Trophoblast cell (in vitro differentiated cells and primary cell): ENCODE measurements at regions not wholly inside any gene's neighbourhood (a gene's known extent, or its start where the extent isn't known, plus 50 kb on each side); places are given as distances from the start of the nearest gene placed in this dataset.

Source experiments
- DNase-seq, 2 donors: peaks; one replicate each; pipeline ENCODE4 v3.0.0-alpha.2; 2016
- H2AFZ ChIP-seq: 2 replicates; pipeline ENCODE4 v1.6.1; 2013; ENCODE audit warnings: low read length, moderate library complexity, mild to moderate bottlenecking; ENCODE audit not compliant: insufficient read depth, poor library complexity
- H2AK5ac ChIP-seq: 2 replicates; pipeline ENCODE4 v1.6.1; 2013; ENCODE audit warnings: mild to moderate bottlenecking, low read length
- H2BK120ac ChIP-seq: 2 replicates; pipeline ENCODE4 v1.6.1; 2013; ENCODE audit warnings: low read length, mild to moderate bottlenecking, moderate library complexity; ENCODE audit not compliant: insufficient read depth, poor library complexity
- H2BK12ac ChIP-seq: 2 replicates; pipeline ENCODE4 v1.6.1; 2013; ENCODE audit warnings: mild to moderate bottlenecking, low read length, moderate library complexity
- H2BK5ac ChIP-seq: 2 replicates; pipeline ENCODE4 v1.6.1; 2013; ENCODE audit warnings: low read length, low read depth, moderate library complexity, mild to moderate bottlenecking; ENCODE audit not compliant: poor library complexity
- H3K14ac ChIP-seq: 2 replicates; pipeline ENCODE4 v1.6.1; 2013; ENCODE audit warnings: mild to moderate bottlenecking, low read length
- H3K18ac ChIP-seq: 2 replicates; pipeline ENCODE4 v1.6.1; 2013; ENCODE audit warnings: mild to moderate bottlenecking, low read length
- H3K23ac ChIP-seq: 2 replicates; pipeline ENCODE4 v1.6.1; 2013; ENCODE audit warnings: low read length
- H3K27ac ChIP-seq: 2 replicates; pipeline ENCODE4 v1.5.1; 2013; ENCODE audit warnings: low read depth, mild to moderate bottlenecking, inconsistent platforms, low read length, moderate library complexity
- H3K27me3 ChIP-seq: 2 replicates; pipeline ENCODE4 v1.6.1; 2013; ENCODE audit warnings: inconsistent platforms, mild to moderate bottlenecking, low read length, moderate library complexity; ENCODE audit not compliant: insufficient read depth
- H3K36me3 ChIP-seq, 2 experiments: 1 replicate in 1 of 2; 2 replicates in 1 of 2; pipeline ENCODE4 v1.6.1; 2013; ENCODE audit warnings: low read length in 2 of 2, mild to moderate bottlenecking in 2 of 2, moderate library complexity in 1 of 2; ENCODE audit not compliant: insufficient read depth in 2 of 2, control insufficient read depth in 1 of 2
- H3K4ac ChIP-seq: 2 replicates; pipeline ENCODE4 v1.6.1; 2013; ENCODE audit warnings: low read depth, mild to moderate bottlenecking, low read length, moderate library complexity
- H3K4me1 ChIP-seq, 2 experiments: 1 replicate in 1 of 2; 2 replicates in 1 of 2; pipeline ENCODE4 v1.6.1; 2013; ENCODE audit warnings: low read length in 2 of 2, mild to moderate bottlenecking in 2 of 2, moderate library complexity in 1 of 2; ENCODE audit not compliant: insufficient read depth in 2 of 2, control insufficient read depth in 1 of 2
- H3K4me2 ChIP-seq: 2 replicates; pipeline ENCODE4 v1.6.1; 2013; ENCODE audit warnings: inconsistent platforms, mild to moderate bottlenecking, low read length, moderate library complexity
- H3K4me3 ChIP-seq: 2 replicates; pipeline ENCODE4 v1.5.1; 2013; ENCODE audit warnings: mild to moderate bottlenecking, low read depth, low read length, inconsistent platforms
- H3K79me1 ChIP-seq: one replicate; pipeline ENCODE4 v1.6.1; 2013; ENCODE audit warnings: low read length
- H3K79me2 ChIP-seq: 2 replicates; pipeline ENCODE4 v1.6.1; 2013; ENCODE audit warnings: low read length, mild to moderate bottlenecking; ENCODE audit not compliant: control insufficient read depth, insufficient read depth, poor library complexity
- H3K9ac ChIP-seq: 2 replicates; pipeline ENCODE4 v1.6.1; 2013; ENCODE audit warnings: mild to moderate bottlenecking, low read length
- H3K9me3 ChIP-seq: 2 replicates; pipeline ENCODE4 v1.6.1; 2013; ENCODE audit warnings: low read depth, mild to moderate bottlenecking, control low read depth, inconsistent platforms, low read length; ENCODE audit not compliant: insufficient read depth
- H4K12ac ChIP-seq: 2 replicates; pipeline ENCODE4 v1.6.1; 2013; ENCODE audit warnings: low read depth, mild to moderate bottlenecking, low read length, moderate library complexity
- H4K8ac ChIP-seq: 2 replicates; pipeline ENCODE4 v1.6.1; 2013; ENCODE audit warnings: low read depth, mild to moderate bottlenecking, low read length, moderate library complexity
- H4K91ac ChIP-seq: one replicate; pipeline ENCODE4 v1.6.1; 2013; ENCODE audit warnings: low read depth, mild to moderate bottlenecking, low read length, moderate library complexity
- WGBS: extraction: QIAGEN DNeasy Blood & Tissue Kit; methylation state at CpG from one replicate; pipeline ENCODE4 v1.1.7; 2013; ENCODE audit warnings: missing lambda C conversion rate; ENCODE audit not compliant: insufficient read length, insufficient coverage; ENCODE audit errors: extremely low coverage; 5-methylcytosine and 5-hydroxymethylcytosine counted together

- Histone ChIP-seq H3K23ac (no peak overlapping the region), H3K27me3 (no peaks in the 10 kb centered on the region), H2AK5ac (no peak overlapping the region), H4K12ac (no peak overlapping the region), H3K18ac (no peak overlapping the region), H2BK12ac (no peak overlapping the region), H2BK5ac (no peak overlapping the region), H3K4me1 (no peaks in the 10 kb centered on the region), H3K4me3 (no peak overlapping the region), H4K8ac (no peak overlapping the region), H2AFZ (peak overlapping the region; percentile 51), H3K9ac (no peak overlapping the region), H3K4ac (no peak overlapping the region), H3K79me2 (no peaks in the 10 kb centered on the region), H3K4me2 (no peak overlapping the region), H3K79me1 (no peaks in the 10 kb centered on the region), H2BK120ac (no peak overlapping the region), H3K14ac (no peak overlapping the region), H3K36me3 (no peaks in the 10 kb centered on the region), H3K27ac (no peak overlapping the region), H4K91ac (no peak overlapping the region), H3K9me3 (no peaks in the 10 kb centered on the region)
- no peak for DNase-seq
- WGBS: no CpG with 5 or more reads among the region's 5 CpGs
Measured at GRCh38 chr13:24106429-24106828, 54.1 kb upstream of the SPATA13 start.

GRCh38 chr13:24107955-24108614 is 52.4 kb upstream of the SPATA13 start:
- H4K91ac ChIP-seq: no peak overlapping the region
- no peak overlapping the region for H3K4ac ChIP-seq
- no peaks in the 10 kb centered on the region for H3K27me3 ChIP-seq
- no CpG with 5 or more reads among the region's 16 CpGs for WGBS
- H3K36me3 ChIP-seq: no peaks in the 10 kb centered on the region
- no peaks in the 10 kb centered on the region for H3K4me1 ChIP-seq
- no peak overlapping the region for H4K8ac ChIP-seq
- no peak overlapping the region for H3K23ac ChIP-seq
- no peak overlapping the region for H2AK5ac ChIP-seq
- DNase-seq: no peak
- H2BK120ac ChIP-seq: no peak overlapping the region
- no peaks in the 10 kb centered on the region for H3K9me3 ChIP-seq
- H3K79me1 ChIP-seq: no peaks in the 10 kb centered on the region
- no peak overlapping the region for H3K9ac ChIP-seq
- no peak overlapping the region for H4K12ac ChIP-seq
- H3K4me2 ChIP-seq: no peak overlapping the region
- no peak overlapping the region for H3K27ac ChIP-seq
- H3K18ac ChIP-seq: no peak overlapping the region
- no peak overlapping the region for H3K4me3 ChIP-seq
- no peaks in the 10 kb centered on the region for H3K79me2 ChIP-seq
- H2BK5ac ChIP-seq: no peak overlapping the region
- no peak overlapping the region for H2BK12ac ChIP-seq
- no peak overlapping the region for H3K14ac ChIP-seq
- no peak overlapping the region for H2AFZ ChIP-seq

GRCh38 chr13:24108615-24108965 is 51.9 kb upstream of the SPATA13 start:
- no peaks in the 10 kb centered on the region for H3K9me3 ChIP-seq

GRCh38 chr13:24110011-24110410 is 50.5 kb upstream of the SPATA13 start:
- H3K4me3 ChIP-seq: no peak overlapping the region
- no peak overlapping the region for H2BK5ac ChIP-seq
- no peak overlapping the region for H4K8ac ChIP-seq
- no peak overlapping the region for H3K4me2 ChIP-seq
- no peaks in the 10 kb centered on the region for H3K79me2 ChIP-seq
- H3K23ac ChIP-seq: no peak overlapping the region
- H3K9me3 ChIP-seq: no peaks in the 10 kb centered on the region
- no CpG with 5 or more reads among the region's 4 CpGs for WGBS
- H3K27ac ChIP-seq: no peak overlapping the region
- H3K4me1 ChIP-seq: no peaks in the 10 kb centered on the region
- no peak overlapping the region for H4K12ac ChIP-seq
- H3K27me3 ChIP-seq: no peaks in the 10 kb centered on the region
- H3K79me1 ChIP-seq: no peaks in the 10 kb centered on the region
- H2BK120ac ChIP-seq: no peak overlapping the region
- H2AFZ ChIP-seq: no peak overlapping the region
- no peaks in the 10 kb centered on the region for H3K36me3 ChIP-seq
- H3K18ac ChIP-seq: no peak overlapping the region
- H3K14ac ChIP-seq: no peak overlapping the region
- no peak for DNase-seq
- no peak overlapping the region for H2AK5ac ChIP-seq
- H4K91ac ChIP-seq: no peak overlapping the region
- H2BK12ac ChIP-seq: no peak overlapping the region
- no peak overlapping the region for H3K9ac ChIP-seq
- H3K4ac ChIP-seq: no peak overlapping the region

More at GRCh38 chr13:24108615-24108965, 51.9 kb upstream of the SPATA13 start:
- no peak overlapping the region for H2BK5ac ChIP-seq
- no peak overlapping the region for H4K91ac ChIP-seq
- no peaks in the 10 kb centered on the region for H3K4me1 ChIP-seq
- no peak overlapping the region for H3K23ac ChIP-seq
- H3K27me3 ChIP-seq: no peaks in the 10 kb centered on the region
- H3K36me3 ChIP-seq: no peaks in the 10 kb centered on the region
- no CpG with 5 or more reads among the region's 7 CpGs for WGBS
- H2BK12ac ChIP-seq: no peak overlapping the region
- H3K4me2 ChIP-seq: no peak overlapping the region
- no peak overlapping the region for H3K4ac ChIP-seq
- no peaks in the 10 kb centered on the region for H3K79me2 ChIP-seq
- no peak overlapping the region for H2AK5ac ChIP-seq
- no peak overlapping the region for H4K8ac ChIP-seq
- no peak overlapping the region for H3K9ac ChIP-seq
- no peak overlapping the region for H2AFZ ChIP-seq
- H3K18ac ChIP-seq: no peak overlapping the region
- H3K4me3 ChIP-seq: no peak overlapping the region
- no peak overlapping the region for H4K12ac ChIP-seq
- DNase-seq: no peak
- no peak overlapping the region for H2BK120ac ChIP-seq
- no peak overlapping the region for H3K27ac ChIP-seq
- no peak overlapping the region for H3K14ac ChIP-seq
- no peaks in the 10 kb centered on the region for H3K79me1 ChIP-seq
